ENCODE measurements at regions not wholly inside any gene's neighbourhood (a gene's known extent, or its start where the extent isn't known, plus 50 kb on each side); places are given as distances from the start of the nearest gene placed in this dataset.
"Not testable (repeated sequence)": the region's sequence is repeated elsewhere in the genome, so short reads cannot be mapped to it uniquely, and the experiment has no call there.

DNA sequence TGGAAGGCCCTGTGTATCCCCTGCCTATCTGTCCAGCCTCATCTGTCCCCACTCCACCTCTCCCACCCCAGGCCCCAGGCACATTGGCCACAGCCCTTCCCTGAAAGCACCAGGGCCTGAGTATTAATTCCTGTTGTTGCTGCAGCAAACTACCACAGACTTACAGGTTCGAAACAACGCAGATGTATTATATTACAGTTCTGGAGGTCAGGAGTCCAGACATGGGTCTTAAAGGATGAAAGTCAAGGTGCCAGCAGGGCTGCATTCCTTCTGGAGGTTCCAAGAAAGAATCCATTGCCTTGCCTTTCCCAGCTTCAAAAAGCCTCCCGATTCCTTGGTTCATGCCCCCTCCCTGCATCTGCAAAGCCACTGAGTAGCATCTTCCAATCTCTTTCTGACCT is 78.7 kb upstream of the LAPTM4A start:
- DNase-seq: no peak

DNA sequence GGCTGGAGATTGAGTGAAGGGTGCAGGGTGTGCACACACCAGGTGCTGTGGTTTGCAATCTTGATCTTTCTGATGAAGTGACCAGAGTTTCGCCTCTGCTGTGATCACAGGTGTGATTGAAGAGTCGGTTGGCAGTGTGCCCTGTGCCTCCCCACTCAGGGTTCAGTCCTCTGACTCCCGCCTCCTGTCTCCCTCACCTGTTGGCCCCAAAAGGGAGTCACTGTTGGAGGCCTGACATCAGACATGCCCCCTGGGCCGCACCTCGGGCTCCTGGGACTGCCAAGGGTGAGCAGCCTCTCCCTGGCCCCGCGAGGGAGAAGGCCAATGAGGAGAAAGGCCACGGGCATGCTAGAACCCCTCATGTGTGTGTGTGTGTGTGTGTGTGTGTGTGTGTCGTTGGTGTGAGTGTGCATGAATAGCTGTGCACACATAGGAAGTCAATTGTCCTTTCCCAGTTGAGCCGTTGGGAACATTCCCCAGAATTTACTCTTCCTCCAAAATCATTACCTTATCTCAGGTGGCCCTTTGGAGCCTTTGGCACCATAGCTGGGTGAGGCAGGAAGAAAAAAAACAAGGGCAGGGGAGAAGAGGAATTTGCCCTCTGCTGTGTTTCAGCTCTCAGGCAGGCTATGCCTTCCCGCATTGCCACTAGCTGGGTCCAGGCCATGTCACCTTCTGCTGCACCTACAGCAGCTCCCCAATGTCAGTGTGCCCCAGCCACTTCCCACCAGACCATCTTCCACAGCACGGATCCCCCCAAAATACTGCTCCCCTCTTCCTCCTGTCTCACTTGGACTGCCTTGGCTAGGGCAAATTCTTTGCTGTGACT is 78.1 kb upstream of the LAPTM4A start:
- no peak for DNase-seq

DNA sequence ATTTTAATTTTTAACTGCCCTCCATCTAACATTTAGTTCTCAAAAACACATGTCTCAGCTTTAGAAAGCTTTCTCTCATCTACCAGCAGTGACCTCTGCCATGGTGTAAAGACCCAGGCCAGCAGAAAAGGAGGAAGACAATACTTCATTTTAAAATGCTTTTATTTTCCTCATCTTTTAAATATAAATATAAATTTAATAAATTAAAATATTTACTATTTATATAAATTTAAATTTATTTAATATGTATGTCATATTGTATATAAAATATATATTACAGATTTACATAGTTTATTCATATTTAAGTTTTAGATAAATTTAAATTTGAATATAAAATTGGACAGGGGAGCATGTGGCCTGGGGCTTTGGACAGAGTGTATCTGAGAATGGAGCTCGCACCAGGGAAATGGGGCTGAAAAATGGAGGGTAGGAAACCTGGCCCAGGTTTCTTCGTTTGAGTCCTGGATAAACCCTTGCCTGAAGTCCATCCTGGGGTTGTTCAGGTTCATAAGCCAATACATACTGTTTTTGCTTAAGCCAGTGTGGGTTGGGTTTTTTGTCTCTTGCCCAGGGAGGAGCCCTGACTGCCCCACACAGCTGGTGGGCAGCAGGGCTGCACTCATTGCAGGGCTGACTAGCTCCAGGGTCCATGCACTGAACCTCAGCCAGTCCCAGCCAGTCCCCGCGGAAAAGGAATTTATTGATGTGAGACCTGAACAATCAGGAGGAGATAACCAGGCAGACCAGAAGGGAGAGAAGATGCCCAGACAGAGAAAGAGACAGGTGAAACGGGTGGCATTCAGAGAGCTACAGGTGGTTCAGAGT is 77.3 kb upstream of the LAPTM4A start:
- no peak for DNase-seq

DNA sequence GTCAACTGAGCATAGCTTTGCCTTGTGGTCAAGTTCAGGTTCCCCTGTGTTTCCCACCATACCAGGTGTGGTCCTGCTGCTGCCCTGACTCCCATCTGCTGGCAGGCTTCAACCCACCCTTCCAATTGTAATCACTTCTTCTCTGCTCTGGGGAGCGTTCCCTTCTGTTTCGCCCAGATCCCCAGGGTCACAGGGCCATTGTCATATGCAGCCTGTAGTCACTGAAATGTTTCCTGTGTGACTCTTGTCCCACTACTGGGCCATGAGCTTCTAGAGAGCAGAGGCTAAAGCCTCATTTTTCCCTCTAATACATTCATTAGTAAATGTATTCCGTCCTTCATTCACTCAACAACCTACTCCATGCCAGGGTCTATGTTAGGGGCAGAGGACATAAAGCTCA is 75.0 kb upstream of the LAPTM4A start:
- DNase-seq: no peak

DNA sequence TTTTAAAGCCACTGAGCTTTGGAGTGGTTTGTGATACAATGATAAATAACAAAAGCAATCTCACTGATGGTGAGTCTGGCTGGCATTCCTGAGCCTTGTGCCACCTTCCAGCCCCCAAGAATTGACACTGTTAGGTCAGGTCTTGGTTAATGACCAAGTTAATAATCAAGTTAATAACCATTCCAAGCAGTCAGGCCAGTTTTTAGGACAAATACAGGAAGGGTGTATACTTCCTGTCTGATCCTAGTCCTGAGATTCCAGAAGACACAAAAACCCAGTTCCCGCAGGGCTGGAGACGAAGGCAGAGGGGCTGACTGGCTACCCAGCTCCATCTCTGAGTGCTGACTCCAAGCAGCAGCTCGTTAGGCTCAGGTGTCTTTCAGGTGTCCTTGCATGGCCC is 74.6 kb upstream of the LAPTM4A start:
- DNase-seq: no peak

DNA sequence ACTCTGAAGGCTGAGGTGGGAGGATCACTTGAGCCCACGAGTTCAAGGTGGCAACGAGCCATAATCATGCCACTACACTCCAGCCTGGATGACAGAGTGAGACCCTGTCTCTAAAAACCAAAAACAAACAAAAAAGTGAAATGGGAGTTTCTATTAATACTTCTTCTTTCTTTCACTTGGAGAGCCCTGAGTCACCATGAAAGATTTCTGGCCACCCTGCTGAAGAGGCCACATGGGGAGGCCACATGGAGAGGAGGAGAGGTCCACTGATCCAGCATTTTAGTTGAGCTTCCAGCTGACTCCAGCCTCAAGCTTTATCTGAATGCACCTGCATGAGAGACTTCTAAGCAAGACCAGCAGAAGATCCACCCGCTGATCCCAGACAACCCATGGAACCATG is 74.2 kb upstream of the LAPTM4A start:
- no peak for DNase-seq

DNA sequence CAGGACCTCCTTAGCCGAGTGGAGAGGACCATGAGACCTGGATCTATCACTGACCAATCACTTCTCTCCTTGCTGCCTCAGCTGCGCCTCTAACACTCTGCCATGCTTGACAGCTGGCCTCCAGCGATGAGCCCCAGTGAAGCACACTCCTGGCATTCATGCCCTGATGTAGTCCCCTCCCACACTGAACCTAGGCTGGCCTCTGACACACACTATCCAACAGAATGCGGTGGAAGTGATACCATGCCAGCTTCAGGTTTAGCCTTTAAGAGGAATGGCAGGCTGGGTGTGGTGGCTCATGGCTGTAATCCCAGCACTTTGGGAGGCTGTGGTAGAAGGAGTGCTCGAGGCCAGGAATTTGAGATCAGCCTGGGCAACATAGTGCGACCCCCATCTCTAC is 73.7 kb upstream of the LAPTM4A start:
- DNase-seq: no peak

DNA sequence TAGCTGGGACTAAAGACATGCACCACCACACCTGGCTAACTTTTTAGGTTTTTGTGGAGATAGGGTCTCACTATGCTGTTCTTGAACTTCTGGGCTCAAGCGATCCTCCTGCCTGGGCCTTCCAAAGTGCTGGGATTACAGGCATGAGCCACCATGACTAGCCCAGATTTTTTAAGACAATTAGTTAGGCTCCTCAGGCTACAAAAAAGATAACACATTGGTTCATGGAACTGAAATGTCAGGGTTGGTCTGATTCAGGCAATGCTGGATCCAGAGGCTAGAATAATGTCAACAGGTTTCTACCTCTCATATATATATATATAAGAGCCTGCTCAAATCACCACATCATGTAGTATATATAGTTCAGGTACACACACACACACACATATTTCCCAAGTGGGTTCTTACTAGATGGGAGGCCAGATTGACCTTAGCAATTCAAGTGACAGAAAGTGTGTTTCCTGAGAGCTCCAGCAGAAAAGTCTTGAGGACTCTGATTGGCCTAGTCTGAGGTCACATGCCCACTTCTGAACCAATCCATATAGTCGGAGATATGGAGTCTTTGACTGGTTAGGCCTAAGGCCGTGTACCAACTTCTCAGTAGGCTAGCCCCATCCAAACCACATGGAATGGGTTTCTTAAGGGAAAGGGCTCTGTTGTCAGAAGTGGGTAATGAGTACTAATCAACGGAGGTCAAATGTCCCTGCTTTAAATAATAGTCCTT is 72.6 kb upstream of the LAPTM4A start:
- DNase-seq: no peak

DNA sequence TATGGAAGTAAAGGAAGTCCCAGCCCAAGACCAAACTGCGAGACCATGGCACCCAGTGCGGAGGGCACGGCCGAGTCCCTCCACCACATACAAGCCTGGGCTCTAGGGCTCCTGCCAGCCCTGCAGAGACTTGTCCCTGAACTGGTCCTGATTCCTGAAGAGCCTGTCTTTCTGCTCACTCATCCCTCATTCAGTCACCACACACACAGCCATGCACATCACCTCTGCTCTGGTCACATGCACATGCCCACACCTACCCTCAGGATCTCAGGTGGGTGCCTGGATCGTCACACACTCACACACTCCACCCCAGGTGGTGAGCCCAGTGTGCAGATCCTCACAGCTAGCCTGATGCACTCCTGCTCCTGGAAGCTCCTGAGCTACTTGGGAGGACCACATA is 71.4 kb upstream of the LAPTM4A start:
- DNase-seq: no peak

DNA sequence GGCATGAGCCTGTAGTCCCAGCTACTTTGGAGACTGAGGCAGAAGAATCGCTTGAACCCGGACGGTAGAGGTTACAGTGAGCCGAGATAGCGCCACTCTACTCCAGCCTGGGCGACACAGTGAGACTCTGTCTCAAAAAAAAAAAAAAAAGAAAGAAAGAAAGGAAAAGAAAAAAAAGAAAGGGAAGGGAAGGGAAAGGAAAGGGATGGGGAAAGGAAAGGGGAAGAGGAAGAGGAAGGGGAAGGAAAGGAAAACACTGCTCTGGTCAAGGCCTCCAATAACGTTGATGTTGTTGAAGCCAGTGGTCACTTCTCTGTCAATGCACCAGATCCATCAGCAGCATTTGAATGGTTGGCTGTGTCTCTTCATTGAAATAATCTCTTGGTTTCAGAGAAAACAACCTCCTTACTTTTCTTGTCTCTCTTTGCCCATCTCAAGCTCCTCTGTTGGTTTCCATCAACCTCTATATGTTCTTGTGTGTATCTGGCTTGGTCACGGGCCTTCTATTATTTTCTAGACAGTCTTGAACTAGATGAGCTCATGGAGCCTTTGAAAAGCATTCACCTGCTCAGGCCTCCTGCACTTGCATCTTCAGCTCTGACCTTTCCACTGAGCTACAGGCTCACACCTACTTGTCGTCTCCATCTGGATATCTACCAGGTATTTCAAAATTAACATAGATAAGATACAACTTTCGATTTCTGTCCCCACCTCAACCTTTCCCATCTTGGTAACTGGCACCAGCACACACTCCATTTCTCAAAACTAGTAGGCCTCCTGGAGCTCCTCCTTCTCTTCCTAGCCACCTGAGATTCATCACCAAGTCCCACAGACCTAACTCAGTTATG is 69.4 kb upstream of the LAPTM4A start:
- no peak for DNase-seq

DNA sequence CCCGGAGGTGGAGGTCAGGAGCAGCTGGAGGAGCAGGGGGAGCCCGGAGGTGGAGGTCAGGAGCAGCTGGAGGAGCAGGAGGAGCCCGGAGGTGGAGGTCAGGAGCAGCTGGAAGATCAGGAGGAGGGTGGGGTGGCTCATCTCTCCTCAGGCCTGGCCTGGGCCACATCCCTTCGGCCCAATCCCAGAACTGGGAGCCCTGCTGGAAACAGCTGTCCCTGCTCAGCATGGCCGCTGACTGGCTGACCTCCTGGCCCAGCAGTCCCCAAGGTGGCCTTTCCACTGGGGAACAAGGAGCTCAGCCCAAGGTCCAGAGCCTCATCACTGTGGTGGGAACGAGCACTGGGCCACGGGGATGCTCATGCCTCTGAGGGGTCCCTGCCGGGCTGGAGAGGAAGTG is 66.6 kb upstream of the LAPTM4A start:
- DNase-seq: no peak

DNA sequence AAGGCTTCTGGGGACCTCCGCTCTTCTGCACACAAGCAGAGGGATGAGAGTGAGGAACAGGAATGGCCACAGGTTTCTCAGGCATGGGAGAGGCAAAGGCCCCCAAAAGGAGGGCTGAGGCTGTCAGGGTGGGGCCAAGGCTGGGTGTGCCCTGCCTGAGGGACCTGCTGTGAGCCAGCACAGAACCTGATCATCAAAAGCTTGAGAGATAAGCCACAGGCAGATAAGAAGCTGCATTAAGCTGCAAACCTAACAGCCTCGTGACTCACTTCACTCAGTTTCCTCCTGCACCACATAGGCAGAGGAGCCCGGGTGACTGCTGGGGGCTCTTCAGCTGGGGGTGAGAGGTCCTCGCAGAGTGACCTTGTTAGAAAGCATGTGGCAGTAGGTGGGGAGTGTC is 64.5 kb upstream of the LAPTM4A start:
- DNase-seq: no peak

DNA sequence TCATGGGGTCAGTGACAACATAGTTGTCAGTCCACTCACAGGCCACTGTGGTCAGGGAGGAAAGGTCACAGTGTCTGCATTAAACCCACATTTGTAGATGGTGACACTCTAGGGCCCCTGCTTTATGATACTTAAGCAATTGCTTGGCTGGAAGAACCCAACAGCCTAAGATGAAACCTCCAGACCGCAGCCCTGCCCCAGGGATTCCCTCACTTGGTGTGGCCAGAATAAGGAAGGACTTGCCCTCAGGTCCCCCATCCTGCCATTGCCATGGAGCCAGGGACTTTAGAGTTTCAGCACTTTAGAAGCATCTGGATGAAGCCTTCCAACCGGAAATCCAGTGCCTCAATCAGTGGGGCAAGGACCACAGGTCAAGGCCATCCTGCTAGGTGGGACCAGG is 63.9 kb upstream of the LAPTM4A start:
- no peak for DNase-seq

DNA sequence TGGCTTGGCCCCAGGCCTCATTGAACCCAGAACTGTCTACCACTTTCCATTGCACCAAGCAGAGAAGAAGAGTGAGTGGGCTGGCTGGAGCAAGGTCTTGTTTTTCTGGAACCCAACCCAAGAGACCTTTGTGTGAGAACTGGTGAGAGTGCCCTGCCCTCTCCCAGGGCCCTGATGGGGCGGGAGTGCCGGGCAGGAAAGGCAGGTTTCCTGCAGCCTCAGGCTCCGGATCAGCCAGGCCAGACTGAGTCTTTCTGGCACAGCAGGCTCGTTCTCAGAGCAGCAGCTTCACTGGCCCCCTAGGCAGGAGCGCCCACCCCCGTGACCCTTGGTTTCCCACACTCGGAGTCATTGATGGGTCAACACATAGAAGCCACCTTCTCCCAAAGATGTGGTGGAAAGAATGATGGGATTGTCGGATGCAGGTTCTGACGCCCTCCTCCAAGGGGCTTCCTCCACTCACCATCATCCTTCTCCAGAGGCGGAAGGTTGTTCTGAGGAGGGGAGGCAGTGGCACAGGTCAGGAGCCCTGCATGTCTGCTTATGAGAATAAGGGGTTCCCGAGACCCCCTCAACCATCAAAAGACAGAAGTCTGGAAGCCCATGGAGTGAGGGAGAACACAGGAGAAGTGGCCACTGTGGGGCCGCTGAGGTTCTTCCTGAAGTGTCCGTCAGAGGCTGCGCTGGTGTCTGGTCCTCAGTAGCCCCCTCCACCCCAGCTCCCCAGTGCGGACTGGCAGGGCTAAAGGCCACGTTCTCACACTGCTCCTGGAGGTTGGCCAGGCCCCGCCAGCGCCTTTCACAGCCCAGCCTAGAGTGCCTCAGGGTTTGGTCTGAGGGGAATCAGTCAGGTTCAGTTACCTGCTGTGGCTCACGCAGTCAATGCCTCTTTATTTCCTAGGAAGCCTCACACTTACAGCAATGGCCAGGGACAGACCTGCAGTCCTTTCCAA is 62.8 kb upstream of the LAPTM4A start:
- DNase-seq: no peak

DNA sequence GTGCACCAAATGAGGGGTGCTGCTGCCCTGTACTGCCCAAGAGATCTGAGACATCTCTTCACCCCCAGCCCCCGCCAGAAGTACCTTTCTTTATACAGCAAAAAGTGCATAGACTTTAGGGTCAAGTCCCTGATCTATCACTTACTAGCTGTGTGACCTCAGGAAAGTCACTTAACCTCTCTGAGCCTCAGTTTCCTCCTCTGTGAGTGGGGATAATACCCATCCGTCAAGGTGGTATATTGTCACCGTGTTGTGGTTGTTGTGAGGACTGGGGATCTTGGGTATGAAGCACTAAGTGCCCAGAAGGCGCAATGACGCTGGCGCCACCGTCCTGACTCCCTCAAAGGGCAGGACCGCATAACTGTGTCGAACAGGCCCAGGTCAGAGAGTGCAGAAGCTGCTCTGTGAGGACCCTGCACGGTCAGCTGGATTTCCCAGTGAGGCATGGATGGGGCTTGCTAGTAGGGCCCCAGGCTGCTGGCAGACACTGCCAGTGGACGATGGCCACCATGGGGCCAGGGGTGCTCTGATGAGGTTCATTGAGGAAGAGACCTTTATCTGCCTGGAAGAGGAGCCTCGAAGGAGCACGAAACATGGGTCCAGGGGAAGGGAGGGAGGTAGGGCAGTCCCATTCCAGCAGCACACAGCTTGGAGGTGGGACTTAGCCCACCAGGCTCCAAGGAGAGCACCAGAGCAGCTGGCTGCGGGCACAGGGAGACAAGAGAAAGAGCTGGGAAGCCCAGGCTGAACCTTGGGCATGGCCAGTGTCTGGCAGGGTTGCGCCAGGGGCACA is 61.8 kb upstream of the LAPTM4A start:
- no peak for DNase-seq

DNA sequence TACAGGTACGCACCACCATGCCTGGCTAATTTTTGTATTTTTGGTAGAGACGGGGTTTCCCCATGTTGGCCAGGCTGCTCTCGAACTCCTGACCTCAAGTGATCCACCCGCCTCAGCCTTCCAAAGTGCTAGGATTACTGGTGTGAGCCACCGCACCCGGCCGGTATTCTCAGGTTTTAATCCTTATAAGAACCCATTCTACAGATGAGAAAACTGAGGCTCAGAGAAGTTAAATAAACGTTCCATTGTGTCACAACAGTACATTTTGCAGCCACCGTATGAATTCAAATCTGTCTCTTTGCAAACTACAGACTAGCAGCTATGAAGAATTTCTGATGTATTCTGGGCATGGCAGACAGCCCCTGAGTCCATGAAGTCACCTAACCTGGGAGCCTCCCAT is 60.9 kb upstream of the LAPTM4A start:
- not testable (repeated sequence) for DNase-seq

DNA sequence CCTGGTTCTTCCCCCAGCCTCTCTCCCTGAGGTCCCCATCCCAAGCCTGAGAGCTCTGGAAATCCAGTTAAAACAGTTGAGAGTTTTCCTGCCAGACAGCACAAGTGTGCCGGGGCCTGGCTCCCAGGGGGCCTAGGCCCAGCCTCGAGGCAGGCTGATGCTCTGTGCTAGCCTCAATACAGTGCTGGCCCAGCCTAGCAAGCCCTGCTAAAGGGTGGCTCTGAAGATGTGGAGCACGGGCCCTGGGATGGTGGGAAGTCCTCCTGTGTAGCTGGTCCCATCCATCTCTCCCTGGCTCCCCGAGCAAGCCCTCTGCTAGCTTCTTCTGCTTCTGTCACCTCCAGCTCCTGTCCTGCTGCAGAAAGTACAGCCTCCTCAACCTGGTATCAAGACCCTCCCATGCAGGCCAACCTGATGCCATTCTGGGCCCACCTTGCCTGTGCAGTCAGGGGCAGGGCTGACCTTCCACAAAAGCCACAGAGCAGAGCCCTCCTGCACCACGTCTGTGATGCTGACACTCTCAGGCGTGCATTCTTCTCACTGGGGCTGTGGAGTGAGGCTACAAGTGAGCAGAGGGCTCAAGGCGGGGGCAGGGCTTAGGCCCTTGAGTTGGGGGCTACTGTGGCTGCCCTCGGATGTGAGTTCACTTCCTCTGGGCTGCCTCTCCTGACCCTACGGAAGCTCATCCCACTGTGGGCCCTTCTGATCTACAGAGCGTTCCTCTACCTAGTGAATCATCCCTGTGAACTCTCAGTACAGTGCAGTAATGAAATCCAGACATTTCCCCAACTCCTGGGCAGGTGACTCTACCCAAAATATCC is 60.1 kb upstream of the LAPTM4A start:
- DNase-seq: no peak

DNA sequence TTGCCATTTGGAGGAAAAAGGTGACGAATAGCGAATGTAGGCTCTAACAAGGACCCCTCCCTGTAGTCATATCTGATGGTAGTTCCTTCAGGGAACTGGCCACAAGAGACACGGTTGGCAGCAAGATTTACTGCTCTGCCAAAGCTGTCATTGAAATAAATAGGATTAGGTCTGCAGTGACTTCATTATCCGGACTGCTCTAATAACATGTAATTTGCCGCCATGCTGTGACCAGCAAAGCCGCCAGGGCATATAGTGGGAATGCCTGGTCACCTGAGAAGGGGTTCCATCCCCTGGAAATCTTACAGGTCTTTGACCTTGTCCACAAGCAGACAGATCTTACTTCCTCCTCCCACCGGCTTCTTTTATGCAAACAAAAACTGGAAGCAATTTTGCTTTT is 59.4 kb upstream of the LAPTM4A start:
- DNase-seq: no peak

DNA sequence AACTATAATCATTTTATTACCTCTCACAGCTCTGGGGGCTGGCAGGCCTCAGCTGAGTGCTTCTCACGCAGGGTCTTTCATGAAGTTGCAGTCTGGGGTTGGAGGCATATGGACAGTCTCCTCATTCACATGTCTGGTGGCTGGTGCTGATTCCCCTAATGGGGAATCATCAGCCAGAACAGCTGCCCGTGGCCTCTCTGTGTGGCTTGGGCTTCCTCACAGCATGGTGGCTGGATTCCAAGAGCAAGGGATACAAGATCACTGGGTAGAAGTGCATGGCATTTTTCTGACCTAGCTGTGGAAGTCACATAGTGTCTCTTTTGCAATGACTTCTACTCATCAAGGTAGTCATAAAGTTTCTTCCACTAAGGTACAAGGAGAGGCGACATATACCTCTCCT is 59.0 kb upstream of the LAPTM4A start:
- no peak for DNase-seq

All from activated CD4-positive, alpha-beta T cell treated with anti-CD3 and anti-CD28 coated beads, Interleukin-2, Interleukin-6, amounts not matched to agents 100 ng/mL and 50 ng/mL, durations not matched to agents 16 hours and 8 hours (primary cell).